ENCODE measurements at regions not wholly inside any gene's neighbourhood (a gene's known extent, or its start where the extent isn't known, plus 50 kb on each side); places are given as distances from the start of the nearest gene placed in this dataset.

GRCh38 chr6:2354138-2354491, 108.7 kb upstream of the GMDS start:
- no peaks in the 10 kb centered on the region for H3K36me3 ChIP-seq
- H3K27me3 ChIP-seq: no peaks in the 10 kb centered on the region
- no peak overlapping the region for H3K4me3 ChIP-seq (ENCODE audit: low read depth in 1 of 2, low read length in 1 of 2)
- no peaks in the 10 kb centered on the region for H3K9me3 ChIP-seq
- H3K27ac ChIP-seq: no peak overlapping the region
- no peaks in the 10 kb centered on the region for H3K4me1 ChIP-seq (ENCODE audit: control insufficient read depth in 1 of 2, insufficient read depth in 1 of 2, low read depth in 1 of 2, low read length in 1 of 2)
- no peak for TF ChIP-seq CTCF (IDR thresholded peaks at IDR 0.05)

DNA sequence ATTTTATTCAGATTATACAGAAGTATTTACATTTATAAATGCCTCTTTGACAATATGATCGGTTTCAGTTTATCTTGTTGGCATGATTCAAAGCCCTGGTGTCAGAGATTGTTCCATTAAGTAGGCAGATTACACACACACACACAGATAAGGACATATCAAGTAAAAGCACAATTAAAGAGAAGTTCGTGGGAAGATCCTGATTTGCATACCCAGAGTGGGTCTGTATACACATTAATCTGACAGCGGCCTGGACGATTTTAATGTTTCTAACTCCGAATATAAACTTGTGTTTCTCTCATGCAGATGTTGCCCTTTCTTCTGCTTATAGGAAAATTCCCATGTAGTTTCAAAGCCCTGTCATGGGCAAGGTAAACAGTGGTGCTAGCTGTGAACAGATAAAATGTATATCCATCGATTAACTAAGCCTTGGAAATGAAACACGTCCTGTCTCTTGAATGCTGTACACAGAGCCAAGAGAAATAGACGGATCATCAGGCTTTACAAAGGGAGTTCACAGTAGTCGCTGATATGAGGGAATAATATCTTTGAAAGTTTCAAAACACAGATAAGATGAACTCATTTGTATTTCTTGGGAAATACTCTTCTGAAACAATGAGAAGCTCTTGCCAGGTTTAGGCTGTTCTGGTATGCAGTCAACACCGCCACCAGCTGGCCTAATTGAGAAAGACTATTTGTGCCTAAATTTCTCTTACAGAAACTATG, 108.2 kb upstream of the GMDS start:
- H3K4me1 ChIP-seq (ENCODE audit: control insufficient read depth in 1 of 2, insufficient read depth in 1 of 2, low read depth in 1 of 2, low read length in 1 of 2): no peaks in the 10 kb centered on the region
- H3K27ac ChIP-seq: no peak overlapping the region
- H3K4me3 ChIP-seq (ENCODE audit: low read depth in 1 of 2, low read length in 1 of 2): no peak overlapping the region
- no peaks in the 10 kb centered on the region for H3K36me3 ChIP-seq
- TF ChIP-seq CTCF (IDR thresholded peaks at IDR 0.05): no peak
- H3K27me3 ChIP-seq: no peaks in the 10 kb centered on the region
- no peaks in the 10 kb centered on the region for H3K9me3 ChIP-seq

DNA sequence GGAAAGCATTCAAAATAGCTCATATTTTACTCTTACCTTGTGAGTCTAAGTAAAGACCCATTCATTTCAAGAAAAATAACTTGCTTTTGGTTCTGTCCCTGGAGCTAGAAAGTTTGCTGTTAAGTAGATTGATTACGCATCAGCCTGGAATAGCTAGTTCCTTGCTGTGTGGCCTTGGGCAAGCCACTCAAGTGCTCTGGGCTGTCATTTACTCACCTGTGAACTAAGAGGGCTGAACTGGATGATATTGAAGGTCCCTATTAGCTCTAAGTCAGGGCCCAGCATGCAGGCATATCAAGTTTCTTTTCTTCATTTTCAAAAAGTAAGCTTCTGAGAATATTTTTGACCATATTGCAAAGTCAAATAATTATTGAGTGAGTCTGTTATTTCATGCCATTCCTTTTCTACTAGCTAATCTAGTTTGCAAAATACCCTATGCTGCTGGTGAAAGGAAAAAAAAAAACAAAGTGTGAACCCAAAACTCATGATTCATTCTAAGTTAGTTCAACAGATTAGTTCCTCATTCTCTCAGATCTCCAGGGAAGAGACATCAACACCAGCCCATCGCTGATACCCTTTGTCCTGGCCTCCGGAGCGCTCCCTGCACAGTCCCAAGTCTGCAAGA, 106.5 kb upstream of the GMDS start:
- H3K27me3 ChIP-seq: no peaks in the 10 kb centered on the region
- no peaks in the 10 kb centered on the region for H3K4me1 ChIP-seq (ENCODE audit: control insufficient read depth in 1 of 2, insufficient read depth in 1 of 2, low read depth in 1 of 2, low read length in 1 of 2)
- TF ChIP-seq CTCF (IDR thresholded peaks at IDR 0.05): no peak
- H3K27ac ChIP-seq: no peak overlapping the region
- no peak overlapping the region for H3K4me3 ChIP-seq (ENCODE audit: low read depth in 1 of 2, low read length in 1 of 2)
- H3K9me3 ChIP-seq: no peaks in the 10 kb centered on the region
- H3K36me3 ChIP-seq: no peaks in the 10 kb centered on the region

- no peaks in the 10 kb centered on the region for H3K36me3 ChIP-seq
- H3K4me1 ChIP-seq (ENCODE audit: control insufficient read depth in 1 of 2, insufficient read depth in 1 of 2, low read depth in 1 of 2, low read length in 1 of 2): no peaks in the 10 kb centered on the region
- no peaks in the 10 kb centered on the region for H3K9me3 ChIP-seq
- no peaks in the 10 kb centered on the region for H3K27me3 ChIP-seq
- TF ChIP-seq CTCF (IDR thresholded peaks at IDR 0.05): no peak
- H3K27ac ChIP-seq: no peak overlapping the region
- H3K4me3 ChIP-seq (ENCODE audit: low read depth in 1 of 2, low read length in 1 of 2): no peak overlapping the region
These were observed 105.7 kb upstream of the GMDS start for GRCh38 chr6:2351090-2351489.

DNA sequence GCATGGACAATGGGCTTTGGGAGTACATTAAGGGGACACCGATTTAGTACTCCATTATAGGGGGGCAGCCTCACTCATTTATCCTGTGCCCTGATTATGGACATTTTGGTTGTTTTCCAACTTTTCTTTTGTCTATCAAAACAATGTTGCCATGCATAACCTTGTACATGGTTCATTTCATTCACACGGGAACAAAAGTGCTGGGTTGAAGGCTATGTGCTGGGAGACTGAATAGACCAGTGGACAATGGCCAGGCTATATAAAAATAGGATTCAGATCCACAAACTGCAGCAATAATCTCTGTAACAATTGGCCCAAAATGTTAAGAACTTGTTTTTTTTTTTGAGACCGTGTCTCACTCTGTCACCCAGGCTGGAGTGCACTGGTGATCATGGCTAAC, 100.7 kb upstream of the GMDS start:
- H3K27me3 ChIP-seq: no peaks in the 10 kb centered on the region
- H3K27ac ChIP-seq: no peak overlapping the region
- H3K4me1 ChIP-seq (ENCODE audit: control insufficient read depth in 1 of 2, insufficient read depth in 1 of 2, low read depth in 1 of 2, low read length in 1 of 2): no peaks in the 10 kb centered on the region
- H3K36me3 ChIP-seq: no peaks in the 10 kb centered on the region
- no peak overlapping the region for H3K4me3 ChIP-seq (ENCODE audit: low read depth in 1 of 2, low read length in 1 of 2)
- no peak for TF ChIP-seq CTCF (IDR thresholded peaks at IDR 0.05)
- H3K9me3 ChIP-seq: no peaks in the 10 kb centered on the region

Measured in neutrophil (primary cell).